NCI-H2171 (cell line): ENCODE measurements at regions not wholly inside any gene's neighbourhood (a gene's known extent, or its start where the extent isn't known, plus 50 kb on each side); places are given as distances from the start of the nearest gene placed in this dataset.
"Not testable (repeated sequence)": the region's sequence is repeated elsewhere in the genome, so short reads cannot be mapped to it uniquely, and the experiment has no call there.

Experiments used
- DNase-seq: peaks from one replicate; lab custom pipeline; 2025; lab: John Stamatoyannopoulos, UW

- DNase-seq = no peak
These were observed 482.9 kb upstream of the SPRED2 start for GRCh38 chr2:65915273-65915672.

GRCh38 chr2:65914244-65914786 is 481.9 kb upstream of the SPRED2 start:
- DNase-seq = no peak

GRCh38 chr2:65913813-65914212 is 481.4 kb upstream of the SPRED2 start:
- DNase-seq = no peak

GRCh38 chr2:65901756-65902155 is 469.4 kb upstream of the SPRED2 start:
- DNase-seq = no peak

- DNase-seq = no peak
These were observed 464.0 kb upstream of the SPRED2 start for GRCh38 chr2:65896446-65896845.

GRCh38 chr2:65890131-65890530 is 457.7 kb upstream of the SPRED2 start:
- not testable (repeated sequence) for DNase-seq

GRCh38 chr2:65885266-65885665 is 452.9 kb upstream of the SPRED2 start:
- DNase-seq = no peak

GRCh38 chr2:65881592-65881991 is 449.2 kb upstream of the SPRED2 start:
- no peak for DNase-seq

GRCh38 chr2:65880436-65880835 is 448.0 kb upstream of the SPRED2 start:
- DNase-seq = no peak

GRCh38 chr2:65878011-65878340 is 445.6 kb upstream of the SPRED2 start:
- no peak for DNase-seq

- DNase-seq = no peak
These were observed 445.1 kb upstream of the SPRED2 start for GRCh38 chr2:65877331-65878010.

- no peak for DNase-seq
These were observed 443.7 kb upstream of the SPRED2 start for GRCh38 chr2:65876114-65876513.

- no peak for DNase-seq
These were observed 438.4 kb upstream of the SPRED2 start for GRCh38 chr2:65870826-65871225.

GRCh38 chr2:65869296-65869695 is 436.9 kb upstream of the SPRED2 start:
- DNase-seq = no peak

- DNase-seq = no peak
These were observed 435.8 kb upstream of the SPRED2 start for GRCh38 chr2:65868177-65868576.

- no peak for DNase-seq
These were observed 435.0 kb upstream of the SPRED2 start for GRCh38 chr2:65867446-65867845.

GRCh38 chr2:65866148-65866547 is 433.7 kb upstream of the SPRED2 start:
- DNase-seq = no peak

GRCh38 chr2:65864619-65865018 is 432.2 kb upstream of the SPRED2 start:
- DNase-seq = no peak

GRCh38 chr2:65863713-65864112 is 431.3 kb upstream of the SPRED2 start:
- DNase-seq = no peak

GRCh38 chr2:65856928-65857327 is 424.5 kb upstream of the SPRED2 start:
- DNase-seq = no peak

- DNase-seq = no peak
These were observed 424.0 kb upstream of the SPRED2 start for GRCh38 chr2:65856423-65856822.

GRCh38 chr2:65850695-65851094 is 418.3 kb upstream of the SPRED2 start:
- no peak for DNase-seq

- DNase-seq = no peak
These were observed 414.7 kb upstream of the SPRED2 start for GRCh38 chr2:65846989-65847678.
